Astrocyte (in vitro differentiated cells and primary cell): ENCODE measurements at regions not wholly inside any gene's neighbourhood (a gene's known extent, or its start where the extent isn't known, plus 50 kb on each side); places are given as distances from the start of the nearest gene placed in this dataset.

Source experiments
- CTCF ChIP-seq: IDR thresholded peaks from 2 replicates; pipeline ENCODE4 v1.5.1; 2011; ENCODE audit warnings: low read depth, mild to moderate bottlenecking, inconsistent platforms, low read length, moderate library complexity; ENCODE audit not compliant: insufficient read depth
- EZH2 ChIP-seq: IDR thresholded peaks from 2 replicates; pipeline ENCODE4 v1.6.1; 2012; ENCODE audit warnings: mild to moderate bottlenecking, low read length, inconsistent platforms; ENCODE audit not compliant: insufficient read depth

- no peak for TF ChIP-seq EZH2
- no peak for TF ChIP-seq CTCF
These were observed 1129.7 kb upstream of the AMELY start for GRCh38 chrY:8041238-8041637.
